ENCODE measurements at regions not wholly inside any gene's neighbourhood (a gene's known extent, or its start where the extent isn't known, plus 50 kb on each side); places are given as distances from the start of the nearest gene placed in this dataset.

- TF ChIP-seq NFKBIZ (CRISPR knock-in tag; IDR thresholded peaks at IDR 0.05): no peak
- no peak for TF ChIP-seq ZNF788 (CRISPR knock-in tag; IDR thresholded peaks at IDR 0.05; ENCODE audit: borderline replicate concordance)
- peak; percentile 88 for TF ChIP-seq NFIC (IDR thresholded peaks at IDR 0.05; ENCODE audit: low read length)
- TF ChIP-seq SKIL (CRISPR knock-in tag; IDR thresholded peaks at IDR 0.05; ENCODE audit: borderline replicate concordance): peak; percentile 29; the same call in 1 of the 2 replicates
- peak; percentile 75 for TF ChIP-seq HDAC2 (CRISPR knock-in tag; IDR thresholded peaks at IDR 0.05)
- TF ChIP-seq HMG20A (CRISPR knock-in tag; IDR thresholded peaks at IDR 0.05; ENCODE audit: borderline replicate concordance): peak; percentile 90; the same call in 1 of the 2 replicates
- TF ChIP-seq FOXO1 (CRISPR knock-in tag; IDR thresholded peaks at IDR 0.05): peak; percentile 31; the same call in 1 of the 2 replicates
- TF ChIP-seq SOX5 (CRISPR knock-in tag; IDR thresholded peaks at IDR 0.05; ENCODE audit: borderline replicate concordance): peak; percentile 84; the same call in 1 of the 2 replicates
- no peak for TF ChIP-seq ZNF543 (CRISPR knock-in tag; IDR thresholded peaks at IDR 0.05)
- TF ChIP-seq ZNF503 (CRISPR knock-in tag; IDR thresholded peaks at IDR 0.05): peak; percentile 66; the same call in 1 of the 2 replicates
- no peak for TF ChIP-seq ZNF407 (CRISPR knock-in tag; IDR thresholded peaks at IDR 0.05; ENCODE audit: not compliant biosample characterization)
- TF ChIP-seq ZKSCAN1 (IDR thresholded peaks at IDR 0.05; ENCODE audit: low read length): no peak
- no peak for TF ChIP-seq ZNF251 (CRISPR knock-in tag; IDR thresholded peaks at IDR 0.05)
- 0 out of 2 replicates have a peak, but pooled peaks have one; percentile 10 for TF ChIP-seq KDM6A (CRISPR knock-in tag; IDR thresholded peaks at IDR 0.05; ENCODE audit: low read depth)
These were observed 467.8 kb downstream of the GRXCR1 start (continued) for GRCh38 chr4:43360296-43360695.

Measured in HepG2 (cell line).